Testis (tissue), 2 donors: ENCODE measurements at regions not wholly inside any gene's neighbourhood (a gene's known extent, or its start where the extent isn't known, plus 50 kb on each side); places are given as distances from the start of the nearest gene placed in this dataset.
"Not testable (repeated sequence)": the region's sequence is repeated elsewhere in the genome, so short reads cannot be mapped to it uniquely, and the experiment has no call there.

ENCODE experiments used
- CTCF ChIP-seq, 3 experiments: fragments of 450-650 bp in 2 of 3; fragments of 200-600 bp in 1 of 3; sonication (generic) in 1 of 3; IDR thresholded peaks; one replicate each; pipeline ENCODE4 v1.5.1; 2016 to 2019; ENCODE audit warnings: antibody characterized with exemption in 3 of 3, mild to moderate bottlenecking in 2 of 3, moderate library complexity in 1 of 3
- POLR2A ChIP-seq: fragments of 450-650 bp; IDR thresholded peaks from one replicate; pipeline ENCODE4 v1.6.1; 2017; ENCODE audit warnings: antibody characterized with exemption, mild to moderate bottlenecking, moderate library complexity

GRCh38 chr18:2247101-2247500, 324.2 kb downstream of the METTL4 start:
- not testable (repeated sequence) for TF ChIP-seq CTCF (IDR thresholded peaks at IDR 0.05); POLR2A
